K562 (cell line): ENCODE measurements at regions not wholly inside any gene's neighbourhood (a gene's known extent, or its start where the extent isn't known, plus 50 kb on each side); places are given as distances from the start of the nearest gene placed in this dataset.

Experiments used
- ATAC-seq: fragments of 200-7000 bp; cut with Tn5 transposase; 3 replicates; pipeline ENCODE4 v1.9.1; 2020; ENCODE audit warnings: moderate library complexity
- BruUV-seq: library from RNA; stranded (reverse); fragments of 400-500 nt; replicated peaks from 2 replicates; lab custom pipeline; 2021; lab: Mats Ljungman, UMichigan
- CTCF ChIA-PET: fragments of 300-600 bp; formaldehyde crosslinking; extraction: SDS; loops from one replicate; lab custom pipeline; 2021; ENCODE audit warnings: low intra/inter-chr PET ratio; lab: Yijun Ruan, JAX
- POLR2A ChIA-PET: fragments of 300-600, 350-650 bp; sonication (Branson Sonifier 250); formaldehyde crosslinking; extraction: SDS; loops from one replicate; lab custom pipeline; 2021; ENCODE audit warnings: antibody characterized with exemption, inconsistent platforms; lab: Yijun Ruan, JAX
- DNase-seq, 4 experiments: peaks; one replicate each; pipeline versions ENCODE4 v3.0.0 to v3.0.0-alpha.2; 2011 to 2018; ENCODE audit warnings: low spot score in 3 of 4, mixed read lengths in 3 of 4; ENCODE audit errors: extremely low read depth in 1 of 4
- FAIRE-seq: peaks from 2 replicates; lab custom pipeline; 2011; peaks lifted over from hg19 to GRCh38; lab: Jason Lieb, UNC
- H2AFZ ChIP-seq: 2 replicates; pipeline ENCODE4 v1.6.0; 2011; ENCODE audit warnings: low read depth, low read length, control low read depth, inconsistent platforms
- H3K27ac ChIP-seq: fragments of 200-600 bp; 3 replicates; pipeline ENCODE4 v1.8.0; 2011; ENCODE audit warnings: low read depth, mild to moderate bottlenecking, control low read depth, inconsistent platforms, low read length, moderate library complexity, mixed read lengths; ENCODE audit errors: extremely low read depth
- H3K27me3 ChIP-seq, 2 experiments: fragments of 300-600 bp in 1 of 2; 2 replicates in 1 of 2; 3 replicates in 1 of 2; pipeline versions ENCODE4 v1.6.0 to v1.8.0; 2011; ENCODE audit warnings: inconsistent platforms in 2 of 2, low read length in 2 of 2, mild to moderate bottlenecking in 1 of 2, mixed read lengths in 1 of 2, moderate library complexity in 1 of 2; ENCODE audit not compliant: control insufficient read depth in 2 of 2, insufficient read depth in 2 of 2
- H3K36me3 ChIP-seq: fragments of 300-600 bp; 3 replicates; pipeline ENCODE4 v1.8.0; 2011; ENCODE audit warnings: mild to moderate bottlenecking, low read length, inconsistent platforms; ENCODE audit not compliant: control insufficient read depth, insufficient read depth
- H3K4me1 ChIP-seq, 2 experiments: fragments of 200-600 bp in 1 of 2; replicated peaks in 1 of 2; 2 replicates in 1 of 2; 3 replicates in 1 of 2; pipeline versions ENCODE4 v1.5.1 to v1.8.0; 2011; ENCODE audit warnings: inconsistent platforms in 2 of 2, low read length in 2 of 2, mild to moderate bottlenecking in 1 of 2, mixed read lengths in 1 of 2, moderate library complexity in 1 of 2; ENCODE audit not compliant: control insufficient read depth in 2 of 2, insufficient read depth in 2 of 2
- H3K4me2 ChIP-seq: 2 replicates; pipeline ENCODE4 v1.6.1; 2011; ENCODE audit warnings: low read length, control low read depth, inconsistent platforms, mixed read lengths; ENCODE audit not compliant: insufficient read depth
- H3K4me3 ChIP-seq: fragments of 200-600 bp; sonication (generic), shearing (Covaris generic); 2 replicates; pipeline ENCODE4 v1.5.1; 2016; ENCODE audit warnings: control low read depth, inconsistent platforms
- H3K79me2 ChIP-seq: fragments of 200-600 bp; 3 replicates; pipeline ENCODE4 v1.8.0; 2011; ENCODE audit warnings: low read length, inconsistent platforms; ENCODE audit not compliant: control insufficient read depth, insufficient read depth
- H3K9ac ChIP-seq, 2 experiments: 2 replicates each; pipeline versions ENCODE4 v1.6.0 to v1.6.1; 2011; ENCODE audit warnings: low read depth in 2 of 2, low read length in 2 of 2, control low read depth in 1 of 2, inconsistent platforms in 1 of 2, mild to moderate bottlenecking in 1 of 2, mixed read lengths in 1 of 2; ENCODE audit not compliant: insufficient read depth in 1 of 2
- H3K9me1 ChIP-seq: one replicate; pipeline ENCODE4 v1.6.0; 2011; ENCODE audit warnings: inconsistent platforms, mild to moderate bottlenecking, low read length, moderate library complexity; ENCODE audit not compliant: control insufficient read depth, insufficient read depth
- H3K9me3 ChIP-seq: replicated peaks from 2 replicates; pipeline ENCODE4 v1.5.1; 2011; ENCODE audit warnings: low read depth, low read length, inconsistent platforms; ENCODE audit not compliant: control insufficient read depth, insufficient read depth
- H4K20me1 ChIP-seq: replicated peaks from 2 replicates; pipeline ENCODE4 v1.6.1; 2011; ENCODE audit warnings: low read length, inconsistent platforms, mixed read lengths; ENCODE audit not compliant: control insufficient read depth, insufficient read depth
- ADNP ChIP-seq: fragments of 200-800 bp; sonication (Bioruptor generic); IDR thresholded peaks from 2 replicates; pipeline ENCODE4 v1.6.1; 2016; ENCODE audit warnings: missing genetic modification characterization, missing compliant biosample characterization
- CREM ChIP-seq: IDR thresholded peaks from 2 replicates; pipeline ENCODE4 v1.6.1; 2014; ENCODE audit warnings: antibody characterized with exemption, low read depth
- HDAC8 ChIP-seq: fragments of 450-650 bp; IDR thresholded peaks from 2 replicates; pipeline ENCODE4 v1.6.1; 2016; ENCODE audit warnings: mild to moderate bottlenecking, missing genetic modification characterization, moderate library complexity, missing compliant biosample characterization
- HMG20B ChIP-seq: fragments of 250-450 bp; sonication (Bioruptor Pico); IDR thresholded peaks from 2 replicates; pipeline ENCODE4 v1.5.0; 2021; ENCODE audit warnings: mild to moderate bottlenecking
- KLF1 ChIP-seq: fragments of 450-650 bp; IDR thresholded peaks from 2 replicates; pipeline ENCODE4 v1.6.1; 2016; ENCODE audit warnings: missing genetic modification characterization, missing compliant biosample characterization
- MXI1 ChIP-seq: IDR thresholded peaks from 2 replicates; pipeline ENCODE4 v1.6.1; 2011; ENCODE audit warnings: low read depth, mild to moderate bottlenecking, improper control_type of control experiment, low read length
- NFE2L1 ChIP-seq: fragments of 450-650 bp; IDR thresholded peaks from 2 replicates; pipeline ENCODE4 v1.6.1; 2016; ENCODE audit warnings: missing genetic modification characterization, low read depth, mild to moderate bottlenecking, missing compliant biosample characterization, moderate library complexity, borderline replicate concordance
- PYGO2 ChIP-seq: fragments of 450-650 bp; IDR thresholded peaks from 2 replicates; pipeline ENCODE4 v1.6.1; 2016; ENCODE audit warnings: mild to moderate bottlenecking, missing genetic modification characterization, moderate library complexity, missing compliant biosample characterization
- SAP30 ChIP-seq: fragments of 200-600 bp; sonication (generic); IDR thresholded peaks from 2 replicates; pipeline ENCODE4 v1.6.1; 2012; ENCODE audit warnings: borderline replicate concordance, low read depth, mild to moderate bottlenecking, moderate library complexity, low read length, control low read depth, inconsistent platforms; ENCODE audit not compliant: insufficient read depth, poor library complexity, severe bottlenecking
- SMAD1 ChIP-seq: fragments of 150-350 bp; IDR thresholded peaks from 2 replicates; pipeline ENCODE4 v1.6.1; 2014; ENCODE audit warnings: low read length, low read depth; ENCODE audit not compliant: partially characterized antibody
- SMARCB1 ChIP-seq: IDR thresholded peaks from 2 replicates; pipeline ENCODE4 v1.6.1; 2011; ENCODE audit warnings: improper control_type of control experiment, low read depth; ENCODE audit not compliant: insufficient read length
- ZC3H11A ChIP-seq: IDR thresholded peaks from 2 replicates; pipeline ENCODE4 v1.6.1; 2012; ENCODE audit warnings: low read depth, low read length, improper control_type of control experiment
- ZNF175 ChIP-seq: fragments of 200-800 bp; sonication (Bioruptor generic); IDR thresholded peaks from 2 replicates; pipeline ENCODE4 v1.6.1; 2016; ENCODE audit warnings: low read depth, mild to moderate bottlenecking, missing genetic modification characterization, missing compliant biosample characterization
- ZNF263 ChIP-seq: sonication (generic); formaldehyde crosslinking; IDR thresholded peaks from 2 replicates; pipeline ENCODE4 v1.8.0; 2022; ENCODE audit warnings: mild to moderate bottlenecking, missing genetic modification reagents, borderline replicate concordance
- WGBS: fragments of 100-300 bp; shearing (Covaris generic); methylation state at CpG from one replicate; pipeline ENCODE4 v1.1.6; 2016; ENCODE audit warnings: low coverage, mixed read lengths; ENCODE audit not compliant: insufficient coverage; ENCODE audit errors: missing lambda C conversion rate; 5-methylcytosine and 5-hydroxymethylcytosine counted together
- in situ Hi-C: fragments of 300-500 bp; cut with MboI; formaldehyde crosslinking; loops from 4 replicates; pipeline ENCODE4 v1.15.0; 2018; ENCODE audit warnings: inconsistent platforms, mixed read lengths
- intact Hi-C: fragments of 100-400 bp; cut with micrococcal nuclease; formaldehyde crosslinking; loops from 2 replicates; pipeline ENCODE4 v1.14.2; 2022
- TF ChIP-seq, protein P1 (sequence below): fragments of 450-650 bp; IDR thresholded peaks from 2 replicates; pipeline ENCODE4 v1.6.1; 2017; ENCODE audit warnings: mild to moderate bottlenecking, moderate library complexity
- TF ChIP-seq, protein P2 (sequence below): fragments of 250-450 bp; sonication (Bioruptor Pico); IDR thresholded peaks from 2 replicates; pipeline ENCODE4 v1.4.0; 2020; ENCODE audit warnings: mild to moderate bottlenecking

DNA sequence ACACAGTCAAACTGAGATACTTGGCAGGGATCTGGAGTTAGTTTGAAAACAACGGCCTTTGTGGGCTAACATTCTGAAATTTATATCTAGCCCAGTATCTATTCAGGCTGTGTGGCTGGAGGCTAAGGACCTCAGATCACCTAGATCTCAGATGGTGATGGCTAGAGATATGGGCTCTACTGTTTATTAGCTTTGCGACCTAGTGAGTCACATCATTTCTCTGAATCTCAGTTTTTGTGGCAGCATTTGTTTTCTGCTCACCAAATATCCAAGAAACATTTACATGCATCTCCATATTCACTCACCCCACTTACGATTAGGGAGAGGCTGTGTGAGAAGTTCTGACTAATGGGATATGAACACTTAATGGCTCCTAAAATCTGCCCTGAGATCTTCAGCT is 503.9 kb downstream of the KIF20B start:
- in situ Hi-C loops: no loop called here
- Histone ChIP-seq H3K27me3 (no peaks in the 10 kb centered on the region), H3K9me3 (no peaks in the 10 kb centered on the region), H3K27ac (no peak overlapping the region), H3K9me1 (no peaks in the 10 kb centered on the region), H3K4me3 (no peak overlapping the region), H2AFZ (no peak overlapping the region), H4K20me1 (no peaks in the 10 kb centered on the region), H3K4me2 (no peak overlapping the region), H3K4me1 (no peaks in the 10 kb centered on the region), H3K9ac (no peak overlapping the region), H3K79me2 (no peaks in the 10 kb centered on the region), H3K36me3 (no peaks in the 10 kb centered on the region)
- ChIA-PET POLR2A (no interaction called here), CTCF (no interaction called here)
- BruUV-seq: no TSS peak
- WGBS: 4% methylated on average over 3 of the region's 3 CpGs
- intact Hi-C loops: no loop called here
- FAIRE-seq (no peak), DNase-seq (no peak), ATAC-seq (no peak)
- no peak for TF ChIP-seq ADNP (tag)
- no peak for TF ChIP-seq NFE2L1 (tag)
- no peak for TF ChIP-seq PYGO2
- TF ChIP-seq ZNF263: no peak
- TF ChIP-seq CREM: no peak
- no peak for TF ChIP-seq MXI1
- no peak for TF ChIP-seq HDAC8 (tag)
- no peak for TF ChIP-seq ZNF175 (CRISPR knock-in tag)
- TF ChIP-seq, protein P1, sequence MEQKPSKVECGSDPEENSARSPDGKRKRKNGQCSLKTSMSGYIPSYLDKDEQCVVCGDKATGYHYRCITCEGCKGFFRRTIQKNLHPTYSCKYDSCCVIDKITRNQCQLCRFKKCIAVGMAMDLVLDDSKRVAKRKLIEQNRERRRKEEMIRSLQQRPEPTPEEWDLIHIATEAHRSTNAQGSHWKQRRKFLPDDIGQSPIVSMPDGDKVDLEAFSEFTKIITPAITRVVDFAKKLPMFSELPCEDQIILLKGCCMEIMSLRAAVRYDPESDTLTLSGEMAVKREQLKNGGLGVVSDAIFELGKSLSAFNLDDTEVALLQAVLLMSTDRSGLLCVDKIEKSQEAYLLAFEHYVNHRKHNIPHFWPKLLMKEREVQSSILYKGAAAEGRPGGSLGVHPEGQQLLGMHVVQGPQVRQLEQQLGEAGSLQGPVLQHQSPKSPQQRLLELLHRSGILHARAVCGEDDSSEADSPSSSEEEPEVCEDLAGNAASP: no peak
- TF ChIP-seq, protein P2, sequence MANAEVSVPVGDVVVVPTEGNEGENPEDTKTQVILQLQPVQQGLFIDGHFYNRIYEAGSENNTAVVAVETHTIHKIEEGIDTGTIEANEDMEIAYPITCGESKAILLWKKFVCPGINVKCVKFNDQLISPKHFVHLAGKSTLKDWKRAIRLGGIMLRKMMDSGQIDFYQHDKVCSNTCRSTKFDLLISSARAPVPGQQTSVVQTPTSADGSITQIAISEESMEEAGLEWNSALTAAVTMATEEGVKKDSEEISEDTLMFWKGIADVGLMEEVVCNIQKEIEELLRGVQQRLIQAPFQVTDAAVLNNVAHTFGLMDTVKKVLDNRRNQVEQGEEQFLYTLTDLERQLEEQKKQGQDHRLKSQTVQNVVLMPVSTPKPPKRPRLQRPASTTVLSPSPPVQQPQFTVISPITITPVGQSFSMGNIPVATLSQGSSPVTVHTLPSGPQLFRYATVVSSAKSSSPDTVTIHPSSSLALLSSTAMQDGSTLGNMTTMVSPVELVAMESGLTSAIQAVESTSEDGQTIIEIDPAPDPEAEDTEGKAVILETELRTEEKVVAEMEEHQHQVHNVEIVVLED (CRISPR knock-in tag): no peak
- TF ChIP-seq KLF1: no peak
- TF ChIP-seq SAP30: no peak
- TF ChIP-seq SMARCB1: no peak
- TF ChIP-seq SMAD1: no peak
- no peak for TF ChIP-seq ZC3H11A
- no peak for TF ChIP-seq HMG20B (CRISPR knock-in tag)
- TF ChIP-seq, all 486 proteins: peak for 0
